Testis (tissue), 2 donors: ENCODE measurements at regions not wholly inside any gene's neighbourhood (a gene's known extent, or its start where the extent isn't known, plus 50 kb on each side); places are given as distances from the start of the nearest gene placed in this dataset.

Experiments used
- POLR2A ChIP-seq: fragments of 450-650 bp; IDR thresholded peaks from one replicate; pipeline ENCODE4 v1.6.1; 2017; ENCODE audit warnings: antibody characterized with exemption, mild to moderate bottlenecking, moderate library complexity
- TF ChIP-seq, protein P1 (sequence below), 3 experiments: fragments of 450-650 bp in 2 of 3; fragments of 200-600 bp in 1 of 3; sonication (generic) in 1 of 3; IDR thresholded peaks; one replicate each; pipeline ENCODE4 v1.5.1; 2016 to 2019; ENCODE audit warnings: antibody characterized with exemption in 3 of 3, mild to moderate bottlenecking in 2 of 3, moderate library complexity in 1 of 3

DNA sequence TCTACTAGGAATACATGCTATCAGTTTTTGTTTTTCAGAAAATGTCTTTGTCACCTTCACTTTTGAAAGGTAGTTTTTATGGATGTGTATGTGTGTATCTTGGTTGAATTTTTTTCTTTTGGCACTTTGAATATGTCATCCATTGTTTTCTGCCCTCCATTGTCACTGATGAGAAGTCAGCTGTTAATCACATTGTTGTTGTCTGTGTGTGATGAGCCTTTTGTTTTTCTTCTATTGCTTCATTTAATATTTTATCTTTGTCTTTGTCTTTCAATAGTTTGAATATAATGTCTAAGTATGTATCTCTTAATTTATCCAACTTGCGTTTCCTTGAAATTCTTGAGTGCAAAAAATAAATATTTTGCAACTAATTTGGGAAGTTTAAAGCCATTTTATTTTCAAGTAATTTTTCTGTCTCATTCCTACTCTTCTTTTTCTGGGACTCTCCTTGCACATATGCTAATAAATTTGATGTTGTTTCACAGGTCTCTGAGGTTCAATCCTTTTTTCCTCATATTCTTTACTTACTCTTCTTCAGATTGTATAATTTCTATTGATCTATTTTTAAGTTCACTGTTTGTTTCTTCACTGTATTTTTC lies 546.9 kb upstream of the GHITM start:
- TF ChIP-seq, protein P1, sequence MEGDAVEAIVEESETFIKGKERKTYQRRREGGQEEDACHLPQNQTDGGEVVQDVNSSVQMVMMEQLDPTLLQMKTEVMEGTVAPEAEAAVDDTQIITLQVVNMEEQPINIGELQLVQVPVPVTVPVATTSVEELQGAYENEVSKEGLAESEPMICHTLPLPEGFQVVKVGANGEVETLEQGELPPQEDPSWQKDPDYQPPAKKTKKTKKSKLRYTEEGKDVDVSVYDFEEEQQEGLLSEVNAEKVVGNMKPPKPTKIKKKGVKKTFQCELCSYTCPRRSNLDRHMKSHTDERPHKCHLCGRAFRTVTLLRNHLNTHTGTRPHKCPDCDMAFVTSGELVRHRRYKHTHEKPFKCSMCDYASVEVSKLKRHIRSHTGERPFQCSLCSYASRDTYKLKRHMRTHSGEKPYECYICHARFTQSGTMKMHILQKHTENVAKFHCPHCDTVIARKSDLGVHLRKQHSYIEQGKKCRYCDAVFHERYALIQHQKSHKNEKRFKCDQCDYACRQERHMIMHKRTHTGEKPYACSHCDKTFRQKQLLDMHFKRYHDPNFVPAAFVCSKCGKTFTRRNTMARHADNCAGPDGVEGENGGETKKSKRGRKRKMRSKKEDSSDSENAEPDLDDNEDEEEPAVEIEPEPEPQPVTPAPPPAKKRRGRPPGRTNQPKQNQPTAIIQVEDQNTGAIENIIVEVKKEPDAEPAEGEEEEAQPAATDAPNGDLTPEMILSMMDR (IDR thresholded peaks at IDR 0.05): no peak
- TF ChIP-seq POLR2A: no peak
